ENCODE measurements at regions not wholly inside any gene's neighbourhood (a gene's known extent, or its start where the extent isn't known, plus 50 kb on each side); places are given as distances from the start of the nearest gene placed in this dataset.

- BruUV-seq (replicated peaks), result no TSS peak
- CTCF ChIA-PET, result no interaction called here
- no peak for ATAC-seq
Observed at GRCh38 chr13:106398289-106398688, 137.2 kb downstream of the EFNB2 start.

More at GRCh38 chr13:106398289-106398688, 137.2 kb downstream of the EFNB2 start:
- ChIA-PET POLR2A (no interaction called here), RAD21 (ENCODE audit: low non-redundant PET in 1 of 2, low total read pairs in 2 of 2, uncharacterized antibody in 2 of 2, unreplicated experiment in 2 of 2) (no interaction called here)
- Histone ChIP-seq H3K27me3 (ENCODE audit: insufficient read depth, low read length) (no peaks in the 10 kb centered on the region), H3K4me1 (ENCODE audit: control insufficient read depth in 1 of 2, insufficient read depth in 2 of 2, low read length in 2 of 2) (no peaks in the 10 kb centered on the region), H2AFZ (ENCODE audit: low read depth, low read length, poor library complexity, severe bottlenecking) (no peak overlapping the region), H4K20me1 (ENCODE audit: insufficient read depth) (no peaks in the 10 kb centered on the region), H3K4me3 (replicated peaks in 1 of 2; ENCODE audit: low read depth in 1 of 2, low read length in 2 of 2) (no peak overlapping the region), H3K4me2 (ENCODE audit: low read length) (no peak overlapping the region), H3K9ac (ENCODE audit: low read length) (no peak overlapping the region), H3K79me2 (ENCODE audit: insufficient read depth, low read length) (no peaks in the 10 kb centered on the region), H3K36me3 (ENCODE audit: control insufficient read depth in 1 of 2, insufficient read depth in 2 of 2, low read length in 2 of 2) (no peaks in the 10 kb centered on the region), H3K9me2 (ENCODE audit: insufficient read depth) (no peaks in the 10 kb centered on the region), H3K27ac (ENCODE audit: low read depth, low read length) (no peak overlapping the region), H3K9me3 (ENCODE audit: control insufficient read depth in 1 of 2, insufficient read depth in 1 of 2, low read depth in 1 of 2, low read length in 2 of 2) (no peaks in the 10 kb centered on the region)
- no peak for DNase-seq (ENCODE audit: low read depth, low spot score)
- intact Hi-C loops (cut with micrococcal nuclease), result no loop called here
- TF ChIP-seq SP1 (IDR thresholded peaks at IDR 0.05; ENCODE audit: low read depth) (no peak), EZH2phosphoT487 (IDR thresholded peaks at IDR 0.05; ENCODE audit: borderline replicate concordance) (no peak), POLR2AphosphoS5 (IDR thresholded peaks at IDR 0.05; ENCODE audit: low read depth, low read length) (no peak), ZBTB33 (IDR thresholded peaks at IDR 0.05; ENCODE audit: extremely low read depth, insufficient replicate concordance, low read length) (no peak), CEBPB (IDR thresholded peaks at IDR 0.05; ENCODE audit: low read depth) (no peak), YY1 (IDR thresholded peaks at IDR 0.05; ENCODE audit: extremely low read depth, insufficient replicate concordance, low read depth, low read length) (no peak), CTCF (IDR thresholded peaks at IDR 0.05 in 2 of 3, conservative IDR thresholded peaks at IDR 0.05 in 1 of 3; ENCODE audit: borderline replicate concordance in 1 of 3, insufficient read depth in 1 of 3, low read depth in 2 of 3, low read length in 2 of 3) (no peak), EGR1 (IDR thresholded peaks at IDR 0.05; ENCODE audit: low read depth) (no peak), RAD21 (IDR thresholded peaks at IDR 0.05; ENCODE audit: low read depth) (no peak)
- TF ChIP-seq, protein P1, sequence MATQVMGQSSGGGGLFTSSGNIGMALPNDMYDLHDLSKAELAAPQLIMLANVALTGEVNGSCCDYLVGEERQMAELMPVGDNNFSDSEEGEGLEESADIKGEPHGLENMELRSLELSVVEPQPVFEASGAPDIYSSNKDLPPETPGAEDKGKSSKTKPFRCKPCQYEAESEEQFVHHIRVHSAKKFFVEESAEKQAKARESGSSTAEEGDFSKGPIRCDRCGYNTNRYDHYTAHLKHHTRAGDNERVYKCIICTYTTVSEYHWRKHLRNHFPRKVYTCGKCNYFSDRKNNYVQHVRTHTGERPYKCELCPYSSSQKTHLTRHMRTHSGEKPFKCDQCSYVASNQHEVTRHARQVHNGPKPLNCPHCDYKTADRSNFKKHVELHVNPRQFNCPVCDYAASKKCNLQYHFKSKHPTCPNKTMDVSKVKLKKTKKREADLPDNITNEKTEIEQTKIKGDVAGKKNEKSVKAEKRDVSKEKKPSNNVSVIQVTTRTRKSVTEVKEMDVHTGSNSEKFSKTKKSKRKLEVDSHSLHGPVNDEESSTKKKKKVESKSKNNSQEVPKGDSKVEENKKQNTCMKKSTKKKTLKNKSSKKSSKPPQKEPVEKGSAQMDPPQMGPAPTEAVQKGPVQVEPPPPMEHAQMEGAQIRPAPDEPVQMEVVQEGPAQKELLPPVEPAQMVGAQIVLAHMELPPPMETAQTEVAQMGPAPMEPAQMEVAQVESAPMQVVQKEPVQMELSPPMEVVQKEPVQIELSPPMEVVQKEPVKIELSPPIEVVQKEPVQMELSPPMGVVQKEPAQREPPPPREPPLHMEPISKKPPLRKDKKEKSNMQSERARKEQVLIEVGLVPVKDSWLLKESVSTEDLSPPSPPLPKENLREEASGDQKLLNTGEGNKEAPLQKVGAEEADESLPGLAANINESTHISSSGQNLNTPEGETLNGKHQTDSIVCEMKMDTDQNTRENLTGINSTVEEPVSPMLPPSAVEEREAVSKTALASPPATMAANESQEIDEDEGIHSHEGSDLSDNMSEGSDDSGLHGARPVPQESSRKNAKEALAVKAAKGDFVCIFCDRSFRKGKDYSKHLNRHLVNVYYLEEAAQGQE (IDR thresholded peaks at IDR 0.05; ENCODE audit: low read depth), result no peak

Measured in HCT116 (cell line).